ENCODE measurements at regions not wholly inside any gene's neighbourhood (a gene's known extent, or its start where the extent isn't known, plus 50 kb on each side); places are given as distances from the start of the nearest gene placed in this dataset.
"Not testable (repeated sequence)": the region's sequence is repeated elsewhere in the genome, so short reads cannot be mapped to it uniquely, and the experiment has no call there.

- TF ChIP-seq CTCF, EZH2 (IDR thresholded peaks at IDR 0.05): not testable (repeated sequence)
These were observed 252.9 kb upstream of the ACTBL2 start for GRCh38 chr5:57735279-57736153.
